Gastroesophageal sphincter (tissue), 4 donors: ENCODE measurements at regions not wholly inside any gene's neighbourhood (a gene's known extent, or its start where the extent isn't known, plus 50 kb on each side); places are given as distances from the start of the nearest gene placed in this dataset.
"Not testable (repeated sequence)": the region's sequence is repeated elsewhere in the genome, so short reads cannot be mapped to it uniquely, and the experiment has no call there.

Experiments
- ATAC-seq: fragments of 150-250 bp; one replicate; pipeline ENCODE4 v1.9.1; 2016; ENCODE audit warnings: mild to moderate bottlenecking, moderate library complexity
- H3K27ac ChIP-seq, 4 donors: fragments of 200-600 bp; sonication (generic) in 3 of 4; 1 replicate in 3 of 4; 2 replicates in 1 of 4; pipeline ENCODE4 v1.5.1; 2016 to 2019
- H3K27me3 ChIP-seq: fragments of 200-600 bp; sonication (generic); one replicate; pipeline ENCODE4 v1.5.1; 2019
- H3K36me3 ChIP-seq, 2 donors: fragments of 200-600 bp; sonication (generic); one replicate each; pipeline ENCODE4 v1.5.1; 2019; ENCODE audit warnings: control low read depth in 1 of 2
- H3K4me1 ChIP-seq, 3 donors: fragments of 200-600 bp; sonication (generic); 1 replicate in 2 of 3; 2 replicates in 1 of 3; pipeline ENCODE4 v1.5.1; 2016 to 2019; ENCODE audit warnings: control low read depth in 2 of 3
- H3K4me3 ChIP-seq, 2 donors: fragments of 200-600 bp; sonication (generic); one replicate each; pipeline ENCODE4 v1.5.1; 2019; ENCODE audit warnings: mild to moderate bottlenecking in 1 of 2, moderate library complexity in 1 of 2
- H3K9me3 ChIP-seq, 3 donors: fragments of 200-600 bp; sonication (generic); one replicate each; pipeline ENCODE4 v1.5.1; 2017 to 2019; ENCODE audit warnings: control low read depth in 2 of 3
- EP300 ChIP-seq: sonication (generic); formaldehyde crosslinking; IDR thresholded peaks from one replicate; pipeline ENCODE4 v1.6.1; 2017; ENCODE audit warnings: antibody characterized with exemption, mild to moderate bottlenecking
- POLR2A ChIP-seq, 2 donors: fragments of 450-650 bp; IDR thresholded peaks; one replicate each; pipeline ENCODE4 v1.6.1; 2017; ENCODE audit warnings: antibody characterized with exemption in 2 of 2, mild to moderate bottlenecking in 2 of 2, moderate library complexity in 1 of 2
- POLR2AphosphoS5 ChIP-seq: sonication (generic); formaldehyde crosslinking; IDR thresholded peaks from one replicate; pipeline ENCODE4 v1.6.1; 2017; ENCODE audit warnings: antibody characterized with exemption
- WGBS, 2 donors: methylation state at CpG; one replicate each; pipeline ENCODE4 v1.1.5; 2018; ENCODE audit warnings: low coverage in 1 of 2; 5-methylcytosine and 5-hydroxymethylcytosine counted together
- TF ChIP-seq, protein P1 (sequence below), 4 experiments: fragments of 200-600 bp in 2 of 4; fragments of 450-650 bp in 2 of 4; sonication (generic) in 1 of 4; IDR thresholded peaks; one replicate each; pipeline ENCODE4 v1.5.1; 2017 to 2019; ENCODE audit warnings: antibody characterized with exemption in 4 of 4, mild to moderate bottlenecking in 2 of 4, moderate library complexity in 2 of 4

DNA sequence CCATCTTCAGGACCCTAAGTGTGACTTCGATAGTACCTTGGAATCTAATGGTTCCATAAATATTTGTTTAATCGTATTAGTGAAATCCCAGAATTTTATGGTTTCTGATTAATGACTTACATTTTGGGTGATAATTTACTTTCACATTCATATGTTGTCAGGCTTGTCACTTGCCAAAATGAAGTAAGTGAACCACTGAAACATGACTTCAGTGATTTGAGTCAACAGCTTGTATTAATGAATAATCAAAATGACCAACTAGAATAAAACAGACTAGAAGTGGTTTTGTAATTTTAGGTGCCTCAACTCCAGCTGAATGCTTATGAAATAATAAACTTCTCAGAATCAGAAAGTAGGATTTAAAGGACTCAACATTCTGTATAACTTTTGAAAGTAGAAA, 517.1 kb downstream of the PRKD1 start:
- Histone ChIP-seq H3K27me3 (no peaks in the 10 kb centered on the region), H3K4me1 (no peaks in the 10 kb centered on the region), H3K9me3 (peaks cover 0 to 27% (median 0%) of the 10 kb centered on the region in 3 donors), H3K4me3 (no peak overlapping the region), H3K27ac (no peak overlapping the region), H3K36me3 (no peaks in the 10 kb centered on the region)
- no peak for TF ChIP-seq EP300
- TF ChIP-seq, protein P1, sequence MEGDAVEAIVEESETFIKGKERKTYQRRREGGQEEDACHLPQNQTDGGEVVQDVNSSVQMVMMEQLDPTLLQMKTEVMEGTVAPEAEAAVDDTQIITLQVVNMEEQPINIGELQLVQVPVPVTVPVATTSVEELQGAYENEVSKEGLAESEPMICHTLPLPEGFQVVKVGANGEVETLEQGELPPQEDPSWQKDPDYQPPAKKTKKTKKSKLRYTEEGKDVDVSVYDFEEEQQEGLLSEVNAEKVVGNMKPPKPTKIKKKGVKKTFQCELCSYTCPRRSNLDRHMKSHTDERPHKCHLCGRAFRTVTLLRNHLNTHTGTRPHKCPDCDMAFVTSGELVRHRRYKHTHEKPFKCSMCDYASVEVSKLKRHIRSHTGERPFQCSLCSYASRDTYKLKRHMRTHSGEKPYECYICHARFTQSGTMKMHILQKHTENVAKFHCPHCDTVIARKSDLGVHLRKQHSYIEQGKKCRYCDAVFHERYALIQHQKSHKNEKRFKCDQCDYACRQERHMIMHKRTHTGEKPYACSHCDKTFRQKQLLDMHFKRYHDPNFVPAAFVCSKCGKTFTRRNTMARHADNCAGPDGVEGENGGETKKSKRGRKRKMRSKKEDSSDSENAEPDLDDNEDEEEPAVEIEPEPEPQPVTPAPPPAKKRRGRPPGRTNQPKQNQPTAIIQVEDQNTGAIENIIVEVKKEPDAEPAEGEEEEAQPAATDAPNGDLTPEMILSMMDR (IDR thresholded peaks at IDR 0.05), result no peak
- TF ChIP-seq POLR2AphosphoS5, result no peak
- TF ChIP-seq POLR2A (IDR thresholded peaks at IDR 0.05), result no peak
- 40 to 50% methylated on average over 2 of the region's 2 CpGs for WGBS, 2 donors
- no peak for ATAC-seq

DNA sequence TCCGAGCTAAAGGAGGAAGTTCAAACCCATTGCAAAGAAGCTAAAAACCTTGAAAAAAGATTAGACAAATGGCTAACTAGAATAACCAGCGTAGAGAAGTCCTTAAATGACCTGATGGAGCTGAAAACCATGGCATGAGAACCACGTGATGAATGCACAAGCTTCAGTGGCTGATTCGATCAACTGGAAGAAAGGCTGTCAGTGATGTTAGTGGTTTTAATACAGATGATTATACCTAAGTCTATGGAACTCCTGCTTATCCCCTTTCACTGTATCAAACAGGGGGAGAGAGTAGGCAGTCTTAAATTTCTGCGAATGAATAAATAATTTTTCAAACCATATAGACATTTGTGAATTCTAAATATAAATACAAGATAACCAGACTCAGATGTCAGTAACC, 512.7 kb downstream of the PRKD1 start:
- 50 to 60% methylated on average over 4 to 5 of the region's 5 CpGs for WGBS, 2 donors
- ATAC-seq, result not testable (repeated sequence)

DNA sequence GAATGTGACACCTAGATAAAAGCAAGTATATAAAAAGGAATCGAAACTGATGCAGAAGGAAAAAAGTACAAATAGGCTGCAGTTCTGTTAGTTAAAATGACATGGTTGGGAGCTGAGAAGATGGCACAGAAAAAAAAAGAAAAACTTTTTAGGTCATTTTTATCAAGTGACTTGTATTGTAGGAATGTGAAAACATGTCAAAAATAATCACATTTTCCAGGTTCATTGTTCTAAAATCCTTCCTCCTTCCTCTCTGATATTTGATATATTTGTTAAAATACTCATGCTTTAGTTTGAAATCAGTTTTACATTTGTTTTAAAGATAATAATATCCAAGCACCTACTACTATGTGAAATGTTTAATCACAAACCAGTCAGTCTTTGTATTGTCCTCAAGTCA, 507.9 kb downstream of the PRKD1 start:
- ATAC-seq, result no peak
- no peaks in the 10 kb centered on the region for H3K36me3 ChIP-seq
- H3K27me3 ChIP-seq, result no peaks in the 10 kb centered on the region
- no peak overlapping the region for H3K4me3 ChIP-seq
- H3K9me3 ChIP-seq, result no peaks in the 10 kb centered on the region
- H3K4me1 ChIP-seq, result no peaks in the 10 kb centered on the region
- no peak for TF ChIP-seq EP300
- WGBS, 2 donors, result 45 to 73% methylated on average over 1 of the region's 1 CpG
- no peak overlapping the region for H3K27ac ChIP-seq

More for the DNA sequence above, 512.7 kb downstream of the PRKD1 start:
- not testable (repeated sequence) for H3K27ac ChIP-seq, H3K4me3 ChIP-seq, H3K9me3 ChIP-seq, H3K4me1 ChIP-seq, H3K27me3 ChIP-seq, H3K36me3 ChIP-seq

DNA sequence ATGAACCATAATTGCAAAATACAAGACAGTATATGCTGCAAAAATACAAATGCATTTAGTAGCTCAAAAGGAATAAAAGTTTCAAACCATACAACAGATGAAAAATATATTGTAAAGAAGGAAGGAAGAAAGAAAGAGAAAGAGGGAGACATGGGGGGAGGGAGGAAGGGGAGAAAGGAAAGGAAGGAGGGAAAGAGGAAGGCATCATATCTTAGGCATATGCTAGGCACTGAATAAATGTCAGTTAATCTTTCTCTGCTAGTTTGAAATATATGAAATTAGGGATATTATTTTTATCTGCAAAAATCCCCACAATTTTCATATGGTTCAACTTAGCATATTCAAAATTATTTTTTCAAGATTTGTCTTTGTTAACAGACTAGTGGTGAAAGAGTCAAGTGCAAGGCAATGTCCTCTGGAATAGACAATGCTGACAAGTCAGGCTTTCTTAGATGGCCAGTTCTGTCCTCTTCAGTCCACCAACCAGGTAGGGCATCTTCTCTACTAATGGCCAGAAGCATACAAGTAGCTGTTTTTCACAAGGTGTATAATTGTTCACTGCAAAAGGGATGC, 506.4 kb downstream of the PRKD1 start:
- H3K27me3 ChIP-seq, result no peaks in the 10 kb centered on the region
- H3K36me3 ChIP-seq, result no peaks in the 10 kb centered on the region
- TF ChIP-seq, protein P1 (IDR thresholded peaks at IDR 0.05), result no peak
- TF ChIP-seq POLR2AphosphoS5 (no peak), POLR2A (IDR thresholded peaks at IDR 0.05) (no peak), EP300 (no peak)
- H3K4me1 ChIP-seq, result no peaks in the 10 kb centered on the region
- H3K4me3 ChIP-seq, result no peak overlapping the region
- no peaks in the 10 kb centered on the region for H3K9me3 ChIP-seq
- no peak for ATAC-seq
- H3K27ac ChIP-seq, result no peak overlapping the region

DNA sequence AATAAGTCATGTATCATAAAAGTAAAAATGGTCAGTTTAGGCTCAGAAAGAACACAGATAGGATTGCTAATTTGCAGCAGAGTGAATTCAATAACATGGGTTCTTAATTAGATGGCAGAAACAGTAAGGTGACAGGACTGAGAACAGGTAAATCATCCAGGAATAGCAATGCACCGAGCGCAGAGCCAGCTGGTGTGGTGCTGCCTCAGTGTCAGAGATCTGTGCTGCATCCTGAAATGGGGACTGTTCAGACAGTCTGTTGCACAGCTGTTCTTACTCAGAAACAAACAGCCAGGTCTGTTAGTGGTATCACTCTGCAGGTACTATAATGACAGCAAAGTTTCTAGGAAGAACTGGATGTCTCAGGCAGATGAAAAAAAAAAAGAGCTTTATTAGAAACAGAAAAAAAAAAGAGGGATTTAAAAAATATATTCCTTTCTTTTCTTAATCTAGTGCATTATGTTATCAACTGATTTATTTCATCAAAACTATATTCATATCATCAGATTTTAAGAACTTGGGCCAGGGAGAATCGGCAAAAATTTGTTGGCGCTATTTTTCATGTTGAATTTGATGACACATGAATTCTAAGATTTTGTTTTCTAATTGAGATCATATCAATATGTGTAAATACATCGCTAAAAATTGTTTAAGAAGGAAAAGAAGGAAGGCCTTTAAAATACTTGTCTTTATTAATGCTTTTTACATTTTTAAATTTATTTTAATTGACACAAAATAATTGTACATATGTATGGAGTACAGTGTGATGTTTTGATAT, 501.8 kb downstream of the PRKD1 start:
- 71 to 77% methylated on average over 5 of the region's 5 CpGs for WGBS, 2 donors
- no peak overlapping the region for H3K27ac ChIP-seq
- no peak overlapping the region for H3K4me3 ChIP-seq
- TF ChIP-seq, protein P1 (IDR thresholded peaks at IDR 0.05), result no peak
- TF ChIP-seq POLR2AphosphoS5, result no peak
- TF ChIP-seq POLR2A (IDR thresholded peaks at IDR 0.05), result no peak
- TF ChIP-seq EP300, result no peak
- no peaks in the 10 kb centered on the region for H3K4me1 ChIP-seq
- H3K9me3 ChIP-seq, result no peaks in the 10 kb centered on the region
- no peak for ATAC-seq
- no peaks in the 10 kb centered on the region for H3K36me3 ChIP-seq
- no peaks in the 10 kb centered on the region for H3K27me3 ChIP-seq

DNA sequence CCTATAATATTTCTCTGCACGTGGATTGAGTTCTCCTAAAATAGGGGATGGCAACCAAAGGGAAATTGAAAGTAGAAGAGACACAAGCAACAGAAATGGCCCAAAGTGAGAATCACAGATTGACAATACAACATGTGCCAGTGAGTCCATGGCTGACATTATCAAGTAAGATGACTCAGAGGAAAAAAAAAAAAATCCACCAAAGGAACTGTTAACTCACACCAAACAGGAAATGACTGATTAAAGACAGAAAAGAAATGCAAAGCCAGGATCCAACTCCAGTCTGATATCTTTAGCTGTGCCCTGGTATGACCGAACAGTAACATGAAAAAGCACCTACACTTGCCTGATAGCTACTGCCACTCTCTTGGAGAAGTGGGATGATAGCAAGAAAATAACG, 485.0 kb downstream of the PRKD1 start:
- Histone ChIP-seq H3K36me3 (no peaks in the 10 kb centered on the region), H3K4me1 (no peaks in the 10 kb centered on the region), H3K27me3 (no peaks in the 10 kb centered on the region), H3K27ac (no peak overlapping the region), H3K9me3 (no peaks in the 10 kb centered on the region), H3K4me3 (no peak overlapping the region)
- TF ChIP-seq EP300, result no peak
- no peak for TF ChIP-seq POLR2A (IDR thresholded peaks at IDR 0.05)
- TF ChIP-seq, protein P1 (IDR thresholded peaks at IDR 0.05), result no peak
- no peak for TF ChIP-seq POLR2AphosphoS5
- 67 to 70% methylated on average over 2 to 3 of the region's 3 CpGs for WGBS, 2 donors
- ATAC-seq, result no peak
